Dedifferentiated amniotic fluid mesenchymal stem cell (primary cell): ENCODE measurements at regions not wholly inside any gene's neighbourhood (a gene's known extent, or its start where the extent isn't known, plus 50 kb on each side); places are given as distances from the start of the nearest gene placed in this dataset.

Source experiments
- DNase-seq: peaks from one replicate; pipeline ENCODE4 v3.0.0-alpha.2; 2016; ENCODE audit errors: extremely low spot score

DNA sequence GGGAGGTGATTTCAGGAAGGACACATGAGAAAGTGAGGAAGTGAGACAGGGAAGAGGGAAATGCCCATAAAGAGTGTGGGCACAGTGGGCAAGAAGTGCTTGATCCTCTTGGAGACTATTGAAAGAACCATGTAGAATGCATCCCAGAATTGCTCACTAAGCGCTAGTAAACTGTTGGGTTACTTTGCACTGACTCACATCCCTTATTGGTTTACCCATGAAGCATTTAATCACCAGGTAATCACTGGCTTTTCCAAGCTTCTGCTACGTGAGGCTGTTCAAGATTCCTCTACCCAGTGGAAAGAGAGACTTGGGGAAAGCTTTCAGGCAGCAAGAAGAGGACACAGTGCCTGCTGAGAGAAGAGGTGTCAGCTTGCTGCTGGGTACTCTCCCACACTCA lies 410.0 kb upstream of the JAG1 start:
- no peak for DNase-seq

DNA sequence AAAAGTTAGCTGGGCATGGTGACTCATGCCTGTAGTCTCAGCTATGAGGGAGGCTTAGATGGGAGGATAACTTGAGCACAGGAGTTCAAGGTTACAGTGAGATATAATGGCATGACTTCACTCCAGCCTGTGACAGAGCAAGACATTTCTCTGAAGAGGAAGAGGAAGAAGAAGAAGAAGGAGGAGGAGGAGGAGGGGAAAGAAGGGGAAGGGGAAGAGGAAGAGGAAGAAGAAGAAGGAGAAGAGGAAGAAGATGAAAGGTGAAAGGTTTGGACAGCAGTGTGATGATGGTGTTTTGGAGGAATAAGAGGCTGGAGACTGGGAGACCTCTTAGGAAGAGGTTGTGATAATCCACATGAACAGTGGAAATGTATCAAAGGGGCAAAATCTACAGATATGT lies 410.7 kb upstream of the JAG1 start:
- DNase-seq = no peak

DNA sequence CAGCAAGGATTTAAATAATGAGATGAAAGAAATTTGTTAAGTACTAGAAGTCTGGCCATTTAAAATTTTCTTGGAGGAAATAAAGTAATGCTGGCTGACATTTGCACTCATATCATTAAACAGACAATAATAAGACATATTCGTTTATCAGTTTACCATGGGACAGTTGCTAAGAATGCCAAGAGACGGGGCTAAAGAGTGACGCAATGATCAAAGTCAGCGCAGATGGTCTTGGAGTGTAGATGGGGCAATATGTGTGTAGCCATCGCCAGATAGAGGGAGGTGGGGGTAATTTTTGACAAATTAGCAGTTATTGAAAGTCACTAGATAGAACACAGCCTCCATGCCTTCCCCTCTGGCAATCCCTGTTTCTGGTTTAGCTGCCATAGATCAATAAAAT lies 413.2 kb upstream of the JAG1 start:
- no peak for DNase-seq

DNA sequence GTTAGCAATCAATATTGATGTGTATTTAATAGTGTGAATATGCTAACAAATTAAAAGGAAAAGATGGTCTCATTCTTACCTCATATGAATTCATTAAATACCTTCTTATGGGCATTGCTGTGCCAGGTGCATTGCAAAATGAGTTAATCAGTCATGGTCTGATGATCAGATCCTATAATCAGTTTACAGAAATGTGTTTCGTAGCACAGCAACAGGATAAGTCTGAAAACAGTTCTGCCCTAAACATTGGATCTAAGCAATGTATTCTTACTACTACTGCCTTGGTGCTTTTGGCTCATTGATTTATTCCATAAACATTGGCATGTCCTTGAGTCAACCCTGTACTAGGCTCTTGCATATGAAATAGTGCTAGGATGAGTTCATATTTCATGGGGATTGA lies 417.0 kb upstream of the JAG1 start:
- no peak for DNase-seq

DNA sequence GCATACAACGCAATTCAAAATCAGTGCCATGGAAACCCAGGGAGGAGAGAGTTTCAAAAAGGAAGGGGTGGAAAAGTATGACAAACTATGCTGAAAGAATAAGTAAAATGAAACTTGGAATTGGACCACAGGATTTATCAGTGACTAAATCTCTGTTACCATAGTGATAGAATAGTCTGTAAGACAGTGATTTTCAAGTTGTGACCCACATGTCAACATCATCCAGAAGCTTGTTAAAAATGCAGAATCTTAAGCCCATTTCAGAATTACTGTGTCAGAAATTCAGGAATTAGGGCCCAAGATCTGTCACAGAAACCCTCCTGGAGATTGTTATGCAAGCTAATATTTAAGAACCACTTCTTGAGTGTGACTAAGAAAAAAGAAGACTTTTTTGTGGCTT lies 417.7 kb upstream of the JAG1 start:
- DNase-seq = peak; percentile 17

DNA sequence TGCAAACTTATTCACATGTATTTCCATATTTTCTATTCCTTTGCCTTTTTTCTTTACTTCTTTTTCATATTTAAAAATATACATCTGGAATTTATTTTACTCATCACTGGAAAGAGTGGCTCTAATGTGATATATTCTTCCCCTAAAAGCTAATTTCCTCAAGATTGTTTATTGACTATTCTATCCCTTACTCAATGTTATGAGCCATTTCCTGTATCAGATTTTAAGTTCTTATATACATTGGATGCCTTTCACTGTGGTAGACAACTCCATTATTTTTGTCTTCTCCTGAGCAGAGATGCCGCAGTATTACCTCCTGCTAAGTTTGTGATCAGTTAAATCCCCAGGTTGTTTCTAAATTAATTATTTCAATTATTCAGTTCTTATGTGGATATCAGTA lies 418.4 kb upstream of the JAG1 start:
- no peak for DNase-seq

DNA sequence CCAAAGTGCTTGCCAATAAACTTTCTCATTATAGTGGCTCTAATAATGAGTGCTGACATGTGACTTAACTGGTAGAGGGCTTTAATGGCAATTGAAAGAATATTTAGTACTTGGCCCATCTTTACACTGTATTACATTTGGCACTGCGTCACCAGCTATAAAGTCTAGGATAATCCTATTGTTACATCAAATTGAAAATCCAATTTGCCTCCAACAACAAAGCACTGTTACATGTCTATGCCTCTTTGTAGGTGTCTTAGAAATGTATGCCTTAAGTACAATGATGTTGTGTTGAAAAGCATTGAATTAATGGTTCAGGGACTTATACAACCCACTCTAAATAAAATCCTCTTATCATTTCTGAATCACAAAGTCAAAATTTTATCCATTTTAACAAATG lies 420.4 kb upstream of the JAG1 start:
- DNase-seq = no peak

DNA sequence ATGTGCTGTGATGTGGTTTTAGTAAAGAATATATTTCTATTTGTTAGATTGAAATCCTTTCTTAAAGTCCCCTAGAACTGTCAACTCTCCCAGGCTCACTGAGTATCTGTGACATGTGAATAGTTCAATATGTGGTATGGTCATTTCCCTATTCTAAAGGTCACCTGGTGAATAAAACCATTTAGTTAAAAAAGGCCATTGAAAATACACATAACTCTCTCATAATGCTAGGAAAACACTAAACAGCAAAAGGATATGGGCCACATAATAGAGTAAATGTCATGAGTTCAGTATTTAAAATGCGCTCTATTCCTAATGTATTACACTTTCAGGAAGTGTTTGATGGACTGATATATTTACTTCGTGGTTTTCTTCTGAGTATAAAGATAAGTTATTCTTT lies 420.9 kb upstream of the JAG1 start:
- no peak for DNase-seq

DNA sequence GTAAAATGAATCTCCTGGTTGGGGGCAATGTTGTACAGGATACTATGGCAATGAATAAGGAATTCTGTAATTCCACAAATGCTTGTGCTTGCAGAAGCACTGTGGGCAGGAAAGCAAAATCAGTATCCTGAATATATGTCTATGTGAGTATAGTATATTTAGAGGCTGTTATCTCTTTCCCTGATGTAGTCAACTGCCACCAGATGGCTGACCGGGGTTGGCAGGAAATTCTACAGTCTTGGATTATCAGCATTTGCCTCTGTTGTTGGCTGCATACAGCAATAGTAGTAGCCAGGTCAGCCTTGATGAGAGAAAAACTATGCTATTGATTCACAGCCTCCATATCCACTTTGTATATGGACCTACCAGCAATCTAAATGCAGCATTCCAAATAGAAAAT lies 425.1 kb upstream of the JAG1 start:
- DNase-seq = no peak

DNA sequence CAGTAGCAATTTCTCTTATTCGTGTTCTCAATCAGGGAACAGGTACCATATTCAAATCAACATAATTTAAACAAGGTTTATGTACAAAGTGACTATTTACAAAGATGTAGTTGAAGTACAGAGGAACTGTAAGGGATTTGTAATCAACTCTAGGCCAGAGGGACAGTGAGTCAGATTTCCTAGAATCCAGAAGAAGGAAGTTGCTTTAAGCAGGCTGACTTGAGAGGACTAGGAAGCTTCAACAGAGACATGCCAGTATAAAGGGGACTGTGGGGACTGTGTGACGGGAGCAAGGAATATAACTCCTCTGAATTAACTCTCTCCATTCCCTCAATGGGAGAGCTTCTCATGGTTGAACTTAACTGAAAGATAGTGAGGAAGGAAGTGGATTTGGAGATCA lies 427.4 kb upstream of the JAG1 start:
- peak; percentile 29 for DNase-seq

DNA sequence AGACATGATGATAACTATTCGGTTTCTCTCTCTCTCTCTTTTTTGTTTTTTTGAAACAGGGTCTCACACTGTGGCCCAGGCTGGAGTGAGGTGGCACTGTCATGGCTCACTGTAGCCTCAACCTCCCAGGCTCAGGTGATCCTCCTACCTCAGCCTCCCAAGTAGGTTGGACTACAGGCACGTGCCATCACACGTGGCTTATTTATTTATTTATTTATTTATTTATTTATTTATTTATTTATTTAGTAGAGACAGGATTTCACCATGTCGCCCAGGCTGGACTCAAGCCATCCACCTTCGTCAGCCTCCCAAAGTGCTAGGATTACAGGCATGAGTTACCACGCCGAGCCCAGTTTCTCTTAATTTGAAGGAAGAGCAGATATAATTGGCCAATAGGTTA lies 427.9 kb upstream of the JAG1 start:
- DNase-seq = no peak

DNA sequence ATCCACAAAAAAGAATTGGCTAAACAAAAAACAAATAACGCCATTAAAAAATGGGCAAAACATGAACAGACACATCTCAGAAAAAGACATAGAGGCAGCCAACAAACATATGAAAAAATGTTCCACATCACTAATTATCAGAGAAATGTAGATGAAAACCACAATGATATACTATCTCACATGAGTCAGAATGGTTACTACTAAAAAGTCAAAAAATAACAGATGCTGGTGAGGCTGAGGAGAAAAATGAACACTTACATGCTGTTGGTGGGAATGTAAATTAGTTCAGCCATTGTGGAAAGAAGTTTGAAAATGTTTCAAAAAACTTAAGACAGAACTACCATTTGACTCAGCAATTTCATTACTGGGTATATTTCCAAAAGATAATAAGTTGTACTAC lies 430.1 kb upstream of the JAG1 start:
- no peak for DNase-seq

DNA sequence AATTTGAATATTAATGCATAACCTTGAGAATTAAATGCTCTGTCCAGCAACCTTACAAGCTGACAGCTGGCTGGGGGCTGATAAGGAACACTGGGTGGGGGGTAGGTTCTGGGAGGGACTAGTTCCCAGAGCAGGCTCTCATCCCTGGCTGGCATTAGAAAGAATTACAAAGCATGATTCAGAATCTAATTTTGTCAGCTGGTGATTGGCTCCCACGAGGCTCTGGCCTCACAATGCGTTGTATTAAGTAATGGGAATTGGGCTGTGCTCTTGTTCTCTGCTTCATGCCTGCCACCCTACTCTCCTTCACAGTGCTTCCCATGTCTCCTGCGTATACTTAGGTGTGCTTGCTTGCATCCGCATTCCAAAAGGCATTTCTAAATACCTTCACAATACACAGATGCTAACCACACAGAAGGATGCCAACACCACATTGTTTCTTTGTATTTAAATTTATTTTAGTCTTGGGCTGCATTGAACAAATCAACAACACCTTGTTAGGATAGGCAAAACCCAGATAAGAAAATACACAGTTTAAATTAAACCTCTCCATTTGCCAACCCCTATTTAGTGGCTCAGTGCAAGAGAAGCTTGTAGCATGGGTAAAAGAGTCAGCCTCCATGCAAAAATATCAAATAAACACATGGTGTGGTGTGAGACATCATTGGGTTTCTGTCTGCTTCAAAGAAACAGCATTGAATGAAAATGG lies 434.5 kb upstream of the JAG1 start:
- DNase-seq = no peak

DNA sequence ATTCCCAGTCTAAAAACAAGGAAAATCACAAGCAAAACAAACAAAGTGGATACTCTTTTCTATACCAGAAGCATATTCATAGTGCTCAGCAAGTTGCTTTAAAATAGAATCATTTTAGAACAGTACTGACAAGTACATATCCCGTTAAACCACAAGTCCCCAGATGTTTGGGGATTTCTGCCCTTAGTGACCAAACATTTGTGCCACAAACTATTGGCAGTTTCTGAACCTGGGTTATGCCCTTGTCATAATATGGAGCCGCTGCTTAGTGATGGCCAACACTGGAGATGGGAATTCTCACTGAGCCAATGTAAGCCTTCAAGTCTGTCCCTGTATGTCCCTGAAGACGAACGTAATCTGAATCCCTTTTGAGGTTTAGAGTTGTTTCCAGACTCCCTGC lies 436.7 kb upstream of the JAG1 start:
- no peak for DNase-seq

DNA sequence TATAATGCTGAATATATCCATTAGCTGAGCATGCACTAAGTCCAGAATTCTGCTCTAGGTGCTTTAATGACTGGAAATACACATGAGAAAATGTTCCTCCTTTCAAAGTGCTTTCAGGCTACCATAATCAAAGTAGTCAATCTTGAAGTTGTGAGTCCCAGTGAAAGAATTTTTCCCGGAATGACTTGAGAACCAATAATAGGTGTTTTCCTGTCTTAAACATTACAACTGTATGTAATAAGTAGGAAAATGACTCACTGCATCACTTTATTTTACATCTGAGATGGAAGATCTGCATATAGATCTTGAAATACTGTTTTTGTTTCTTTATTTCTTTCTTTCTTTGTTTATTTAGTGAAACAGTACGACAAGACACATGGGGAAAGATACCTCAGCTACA lies 437.4 kb upstream of the JAG1 start:
- DNase-seq = no peak

DNA sequence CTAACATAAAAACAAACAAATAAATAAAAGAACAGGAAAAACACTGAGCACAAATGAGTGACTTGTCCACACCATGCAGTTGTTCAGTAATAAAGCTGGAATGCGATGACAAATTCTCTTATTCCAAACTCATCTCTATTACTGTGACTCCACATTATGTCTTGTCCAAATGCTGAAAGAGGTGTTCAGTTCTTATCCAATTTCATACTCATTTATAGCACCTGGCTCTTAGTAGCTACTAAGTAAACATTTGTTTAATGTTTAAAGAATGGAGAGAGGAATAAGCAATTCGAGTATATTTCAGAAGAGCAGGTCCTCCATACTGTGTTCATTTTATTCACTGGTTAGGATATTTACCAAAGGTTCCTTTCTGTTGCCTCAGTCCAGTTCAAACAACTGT lies 439.0 kb upstream of the JAG1 start:
- no peak for DNase-seq

DNA sequence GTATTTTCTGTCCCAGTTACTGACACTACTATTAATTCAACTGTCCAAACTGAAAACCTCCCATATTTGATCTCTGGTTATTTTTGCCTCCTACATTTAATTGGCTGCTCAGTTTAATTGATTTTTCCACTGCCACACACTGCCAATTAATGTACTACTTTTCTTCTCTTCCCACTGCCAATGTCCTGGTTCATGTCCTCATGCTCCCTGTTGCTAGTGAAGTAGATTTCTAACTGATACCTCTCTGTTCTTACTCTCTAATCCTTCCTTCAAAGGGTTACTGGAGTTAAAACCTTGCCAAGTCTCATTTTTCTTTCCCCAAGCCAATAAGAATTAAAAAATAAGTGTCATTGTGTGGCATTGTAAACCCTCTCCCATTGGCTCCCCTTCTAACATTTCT lies 440.6 kb upstream of the JAG1 start:
- no peak for DNase-seq

DNA sequence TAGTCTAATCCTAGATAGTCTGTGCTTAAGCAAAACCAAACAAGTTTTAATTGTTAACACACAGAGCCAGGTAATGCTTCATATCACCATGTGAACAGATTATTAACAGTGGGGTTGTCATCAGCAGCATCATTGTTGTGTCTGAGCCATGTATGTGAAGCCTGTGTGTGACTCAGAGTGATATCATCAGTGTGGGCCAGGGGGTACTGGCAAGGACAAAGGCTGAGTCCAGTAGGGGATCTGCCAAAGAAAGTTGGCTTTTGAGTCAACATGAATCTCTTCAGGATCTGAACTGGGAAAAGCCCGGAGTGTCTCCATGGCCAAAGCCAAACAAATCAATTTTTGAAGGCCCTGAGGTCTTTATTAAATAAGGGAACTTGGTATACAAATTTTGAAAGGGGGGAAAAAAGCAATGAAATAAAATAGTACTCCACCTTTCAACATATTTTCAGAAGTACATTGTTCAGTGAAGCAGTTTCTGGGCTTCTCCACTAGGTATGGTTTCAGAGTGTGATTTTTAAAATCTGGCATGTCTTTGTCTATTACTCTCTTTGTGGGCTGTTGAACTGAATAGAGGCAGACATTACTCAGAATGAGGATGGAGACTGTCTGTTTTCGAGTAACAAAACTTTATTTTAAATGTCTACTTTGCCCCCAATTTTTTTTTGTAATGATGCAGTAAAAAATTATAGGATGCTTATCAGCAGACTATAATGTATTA lies 444.2 kb upstream of the JAG1 start:
- DNase-seq = no peak

DNA sequence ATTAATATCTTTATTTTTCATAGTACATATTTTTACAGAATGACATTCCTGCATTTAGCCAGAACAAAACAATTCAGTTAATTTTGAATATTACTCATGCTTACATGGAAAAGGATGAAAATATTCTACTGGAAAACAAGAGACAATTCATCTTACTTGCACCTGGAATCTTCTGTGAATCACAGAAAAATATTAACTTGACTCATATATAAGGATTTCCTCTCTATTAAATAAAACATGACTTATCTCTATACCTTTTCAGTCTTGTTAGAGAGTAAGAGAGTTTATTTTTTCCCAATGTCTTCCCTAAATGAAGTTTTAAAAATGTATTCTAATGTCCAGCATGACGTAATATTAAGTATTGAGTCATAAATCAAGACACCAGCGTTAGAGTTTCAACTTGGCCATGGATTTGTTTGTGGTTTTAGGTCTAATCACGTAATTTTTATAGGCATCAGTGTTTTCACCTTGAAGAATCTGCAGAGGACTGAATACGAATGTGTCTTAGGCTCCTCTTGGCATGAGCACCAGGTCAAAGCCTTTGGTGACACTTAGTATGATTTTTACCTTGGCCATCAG lies 445.1 kb upstream of the JAG1 start:
- DNase-seq = no peak

DNA sequence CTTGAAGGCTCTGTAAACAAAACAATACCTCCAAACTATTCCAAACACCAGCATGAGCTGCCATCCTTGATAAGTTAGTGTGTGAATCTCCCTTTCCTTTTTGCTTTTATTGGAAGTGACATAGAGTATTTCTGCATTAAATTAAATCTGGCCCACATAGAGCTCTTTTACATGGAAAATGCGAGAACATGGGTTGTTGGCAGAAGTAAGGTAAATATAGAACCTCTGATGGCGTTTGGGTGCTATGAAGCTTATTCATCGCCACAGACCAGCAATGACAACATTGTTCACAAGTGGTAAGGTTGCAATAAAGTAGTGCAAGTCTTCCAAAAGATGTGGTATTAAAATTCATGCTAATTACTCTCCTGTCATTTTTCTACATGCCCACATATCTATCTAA lies 445.8 kb upstream of the JAG1 start:
- DNase-seq = no peak

DNA sequence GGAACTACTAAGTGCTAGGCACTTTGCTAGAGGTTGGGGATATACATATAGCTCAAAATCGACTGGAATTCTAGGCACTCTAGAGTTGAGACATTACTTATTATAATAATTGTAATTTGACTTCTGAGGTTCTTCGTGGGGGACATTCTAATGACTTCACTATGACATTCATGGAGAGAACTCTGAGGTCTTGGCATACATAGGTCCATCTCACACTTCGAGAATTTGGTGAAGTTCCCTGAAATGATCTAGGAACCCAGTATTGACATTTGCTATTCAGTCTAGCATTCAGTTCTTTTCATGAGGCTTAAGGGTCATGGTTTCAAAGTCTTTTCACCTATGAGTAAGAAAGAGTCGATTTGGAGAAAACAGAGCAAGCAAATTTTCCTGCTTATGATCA lies 446.6 kb upstream of the JAG1 start:
- no peak for DNase-seq

DNA sequence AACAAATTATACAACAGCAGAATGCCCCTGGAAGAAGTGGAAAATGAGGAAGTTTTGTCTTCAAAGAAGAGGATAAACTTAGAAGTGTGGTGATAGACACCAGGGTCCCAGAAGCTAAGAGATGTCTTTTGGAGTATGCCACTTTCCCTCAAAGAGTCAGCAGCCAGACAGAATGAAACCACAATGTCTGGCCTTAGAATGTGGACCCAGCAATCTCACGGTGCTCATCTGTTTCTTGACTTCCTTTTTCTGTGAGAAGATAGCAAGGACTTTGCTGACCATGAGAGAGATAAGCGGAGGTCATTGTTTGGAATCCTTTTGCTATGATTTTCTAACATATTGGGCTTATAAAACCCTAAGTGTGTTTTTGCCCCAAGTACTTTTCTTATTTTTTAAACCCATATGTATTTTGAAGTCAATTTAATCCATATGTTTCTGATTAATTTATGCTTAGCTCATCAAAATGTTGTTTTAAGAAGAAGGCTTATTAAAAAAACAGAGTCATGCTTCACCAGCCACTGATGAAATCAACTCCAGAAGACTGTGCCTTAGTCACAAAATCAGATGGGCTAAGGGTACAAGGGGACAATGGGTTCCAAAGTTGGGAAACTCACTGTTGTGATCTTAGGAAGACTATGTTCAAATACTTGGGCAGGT lies 451.2 kb upstream of the JAG1 start:
- DNase-seq = no peak

DNA sequence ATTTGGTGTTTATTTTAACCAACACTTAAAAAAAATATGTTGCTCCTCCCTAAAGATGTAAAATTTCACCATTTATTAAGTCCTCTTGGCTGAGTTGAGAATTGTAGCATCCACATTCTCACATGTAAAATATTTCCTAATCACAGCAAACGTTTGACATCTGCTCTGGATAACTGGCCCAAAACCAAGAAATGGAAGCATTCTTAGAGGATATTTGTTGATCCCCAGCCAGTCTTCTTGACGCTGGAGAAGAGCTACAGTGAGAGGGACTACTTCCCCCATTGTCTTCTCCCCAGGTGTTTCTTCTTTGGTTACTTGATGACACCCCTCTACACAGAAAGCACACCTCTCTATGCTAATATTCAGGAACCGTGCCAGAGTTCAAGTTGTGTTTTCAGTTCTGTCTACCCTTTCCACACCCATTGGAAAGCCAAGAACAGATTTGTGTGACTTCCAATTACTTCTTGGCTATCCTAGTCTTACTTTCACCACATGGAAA lies 454.5 kb upstream of the JAG1 start:
- DNase-seq = no peak
